GM03348 (cell line): ENCODE measurements at regions not wholly inside any gene's neighbourhood (a gene's known extent, or its start where the extent isn't known, plus 50 kb on each side); places are given as distances from the start of the nearest gene placed in this dataset.

Source experiments
- DNase-seq: peaks from one replicate; pipeline ENCODE4 v3.0.0; 2012; ENCODE audit warnings: low spot score

DNA sequence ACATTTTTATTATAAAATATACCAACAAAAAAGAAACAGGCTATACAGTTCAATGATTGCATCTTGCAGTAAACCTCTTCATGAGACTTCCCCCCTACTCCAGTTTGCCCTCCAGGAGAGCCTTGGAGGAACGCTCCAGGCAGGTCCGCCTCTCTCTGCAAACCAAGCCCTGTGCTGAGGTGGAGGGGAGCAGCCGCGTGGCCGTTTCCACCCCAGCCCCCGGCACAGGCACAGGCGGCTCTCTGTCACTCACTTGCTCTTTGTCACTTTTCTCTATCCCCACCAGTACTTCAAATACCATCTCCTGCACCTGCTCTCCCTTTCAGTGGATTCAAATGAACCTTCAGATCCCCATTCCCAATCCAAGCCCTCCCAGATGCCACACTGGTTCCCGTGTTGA is 479.9 kb downstream of the OCA2 start:
- no peak for DNase-seq

DNA sequence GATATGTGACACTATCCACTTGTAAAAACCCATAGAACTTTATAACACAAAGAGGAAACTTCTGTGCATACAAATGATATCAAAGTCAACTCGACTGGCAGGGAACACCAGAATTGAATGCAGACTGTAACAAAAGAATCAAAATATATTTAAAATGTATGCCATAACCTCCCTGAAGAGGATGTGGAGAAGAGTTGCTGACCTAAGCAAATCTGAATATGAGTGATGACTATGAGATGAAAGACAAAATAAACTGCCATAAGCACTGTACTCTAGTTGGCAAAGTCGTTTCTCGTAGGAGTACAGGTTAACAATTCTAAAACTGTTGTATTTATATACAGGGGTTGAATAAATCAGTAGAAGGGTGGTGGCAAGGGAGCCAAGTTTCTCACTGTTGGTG is 482.1 kb downstream of the OCA2 start:
- DNase-seq, result no peak

GRCh38 chr15:27608248-27608647 is 490.9 kb downstream of the OCA2 start:
- no peak for DNase-seq

- no peak for DNase-seq
Measured at GRCh38 chr15:27601239-27601960, 497.7 kb downstream of the OCA2 start.

DNA sequence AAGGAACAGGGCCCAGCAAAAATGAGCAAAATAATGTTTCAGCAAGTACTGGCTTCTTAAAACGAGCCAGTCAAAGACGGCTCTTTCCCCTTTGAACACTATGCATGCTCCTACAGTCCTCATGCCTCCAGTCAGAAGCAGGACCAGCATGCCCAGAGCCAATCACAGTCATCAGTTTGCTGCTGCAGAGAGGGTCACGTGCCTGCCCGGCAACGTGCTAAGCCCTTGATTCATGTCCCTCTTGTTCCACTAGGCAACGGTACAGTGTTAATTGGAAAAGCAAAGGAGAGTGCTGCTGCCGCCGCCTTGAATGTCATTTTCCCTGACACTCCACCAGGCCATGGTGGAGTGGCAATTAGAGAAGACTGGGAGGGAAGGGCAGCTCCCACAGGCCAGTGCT is 500.1 kb downstream of the OCA2 start:
- no peak for DNase-seq

- no peak for DNase-seq
Measured at GRCh38 chr15:27598251-27599009, 500.7 kb downstream of the OCA2 start.

- no peak for DNase-seq
Measured at GRCh38 chr15:27595211-27595610, 503.9 kb downstream of the OCA2 start.

- no peak for DNase-seq
Measured at GRCh38 chr15:27592036-27592760, 506.9 kb downstream of the OCA2 start.
